ENCODE measurements at regions not wholly inside any gene's neighbourhood (a gene's known extent, or its start where the extent isn't known, plus 50 kb on each side); places are given as distances from the start of the nearest gene placed in this dataset.

DNA sequence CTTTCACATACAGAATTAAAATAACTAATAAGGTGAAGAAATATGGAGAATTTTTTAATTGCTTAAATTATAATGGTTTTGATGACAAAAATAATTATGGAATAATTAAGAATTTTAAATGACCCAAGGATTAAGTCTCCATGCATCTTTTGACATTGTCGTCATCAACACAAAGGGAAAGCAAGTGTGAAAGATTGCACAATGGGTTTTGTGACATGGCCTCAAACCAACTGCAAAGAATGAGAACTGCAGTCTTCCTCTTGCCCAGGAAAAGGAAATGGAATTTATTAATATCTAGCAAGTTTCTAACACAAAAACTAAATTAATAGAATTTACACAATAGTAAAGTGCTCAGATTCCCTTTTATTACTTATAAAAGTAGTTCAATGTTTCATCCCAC lies 329.1 kb upstream of the PKDCC start:
- TF ChIP-seq ESRRA (IDR thresholded peaks at IDR 0.05; ENCODE audit: low read length), result no peak
- no peak overlapping the region for H3K4me3 ChIP-seq
- ATAC-seq, result no peak
- ChIA-PET RAD21 (ENCODE audit: unreplicated experiment) (no interaction called here), CTCF (interaction anchor here (1.2 to 1.6 kb wide), 3 partner anchors 8 to 16 kb away, joined by 3 to 4 read pairs (median 4); no protein-coding TSS in a partner anchor), SMC1A (ENCODE audit: uncharacterized antibody, unreplicated experiment) (interaction anchor here (1.0 to 1.7 kb wide), 2 partner anchors 9 to 15 kb away, joined by 3 to 4 read pairs; no protein-coding TSS in a partner anchor), POLR2A (interaction anchor here (1.2 kb wide), 1 partner anchor 9 kb away, joined by 4 read pairs; no protein-coding TSS in a partner anchor)
- BruUV-seq (replicated peaks), result no TSS peak
- intact Hi-C loops (cut with micrococcal nuclease; ENCODE audit: unreplicated experiment) (no loop called here), in situ Hi-C loops (cut with MboI) (no loop called here)
- H3K9me3 ChIP-seq (replicated peaks; ENCODE audit: control insufficient read depth, insufficient read depth, low read length), result no peaks in the 10 kb centered on the region
- 0 out of 2 replicates have a peak, but pooled peaks cover 9% of the 10 kb centered on the region for H3K4me1 ChIP-seq (ENCODE audit: control insufficient read depth, insufficient read depth, low read length)
- no peak overlapping the region for H3K27ac ChIP-seq (ENCODE audit: control insufficient read depth, insufficient read depth)
- no peaks in the 10 kb centered on the region for H3K36me3 ChIP-seq (ENCODE audit: control insufficient read depth in 2 of 2, insufficient read depth in 2 of 2, low read length in 1 of 2)
- no peak overlapping the region for H3K4me2 ChIP-seq (ENCODE audit: control insufficient read depth, insufficient read depth)
- H4K20me1 ChIP-seq (ENCODE audit: control insufficient read depth, insufficient read depth), result no peaks in the 10 kb centered on the region
- no peak overlapping the region for H2AFZ ChIP-seq (ENCODE audit: control insufficient read depth, low read depth, low read length)
- H3K9ac ChIP-seq (ENCODE audit: control insufficient read depth, insufficient read depth, low read length), result no peak overlapping the region
- H3K27me3 ChIP-seq (replicated peaks in 1 of 2; ENCODE audit: control insufficient read depth in 2 of 2, insufficient read depth in 2 of 2, low read length in 1 of 2), result no peaks in the 10 kb centered on the region
- H3K79me2 ChIP-seq (ENCODE audit: control insufficient read depth, insufficient read depth, low read length), result no peaks in the 10 kb centered on the region
- FAIRE-seq, result no peak
- DNase-seq (ENCODE audit: low read depth, low spot score), result no peak
- WGBS (ENCODE audit: insufficient coverage, insufficient replicate concordance, low lambda C conversion rate, missing lambda C conversion rate), result 100% methylated on average over 1 of the region's 1 CpG

- SMC1A ChIA-PET (ENCODE audit: uncharacterized antibody, unreplicated experiment), result interaction anchor here (0.6 to 2.6 kb wide), 6 partner anchors 8 to 245 kb away, joined by 3 to 10 read pairs (median 3); no protein-coding TSS in a partner anchor
- H3K4me2 ChIP-seq (ENCODE audit: control insufficient read depth, insufficient read depth), result peak overlapping the region; percentile 25; the same call in 1 of the 2 replicates
- no peak for FAIRE-seq
- H3K4me3 ChIP-seq, result no peak overlapping the region
- H3K4me1 ChIP-seq (ENCODE audit: control insufficient read depth, insufficient read depth, low read length), result 0 out of 2 replicates have a peak, but pooled peaks cover 9% of the 10 kb centered on the region
- no peaks in the 10 kb centered on the region for H3K9me3 ChIP-seq (replicated peaks; ENCODE audit: control insufficient read depth, insufficient read depth, low read length)
- CTCF ChIA-PET, result interaction anchor here (0.6 to 1.6 kb wide), 5 partner anchors 9 to 636 kb away, joined by 3 to 4 read pairs (median 3); no protein-coding TSS in a partner anchor
- BruUV-seq (replicated peaks), result no TSS peak
- RAD21 ChIA-PET (ENCODE audit: unreplicated experiment), result no interaction called here
- DNase-seq (ENCODE audit: low read depth, low spot score), result no peak
- H3K9ac ChIP-seq (ENCODE audit: control insufficient read depth, insufficient read depth, low read length), result no peak overlapping the region
- H4K20me1 ChIP-seq (ENCODE audit: control insufficient read depth, insufficient read depth), result no peaks in the 10 kb centered on the region
- in situ Hi-C loops (cut with MboI) (no loop called here), intact Hi-C loops (cut with micrococcal nuclease; ENCODE audit: unreplicated experiment) (no loop called here)
- POLR2A ChIA-PET, result no interaction called here
- WGBS (ENCODE audit: insufficient coverage, insufficient replicate concordance, low lambda C conversion rate, missing lambda C conversion rate), result 96% methylated on average over 6 of the region's 6 CpGs
- no peak overlapping the region for H3K27ac ChIP-seq (ENCODE audit: control insufficient read depth, insufficient read depth)
- no peaks in the 10 kb centered on the region for H3K79me2 ChIP-seq (ENCODE audit: control insufficient read depth, insufficient read depth, low read length)
- H2AFZ ChIP-seq (ENCODE audit: control insufficient read depth, low read depth, low read length), result no peak overlapping the region
- H3K27me3 ChIP-seq (replicated peaks in 1 of 2; ENCODE audit: control insufficient read depth in 2 of 2, insufficient read depth in 2 of 2, low read length in 1 of 2), result no peaks in the 10 kb centered on the region
- no peaks in the 10 kb centered on the region for H3K36me3 ChIP-seq (ENCODE audit: control insufficient read depth in 2 of 2, insufficient read depth in 2 of 2, low read length in 1 of 2)
- ATAC-seq, result no peak
- TF ChIP-seq EP300 (IDR thresholded peaks at IDR 0.05; ENCODE audit: borderline replicate concordance in 1 of 2, control insufficient read depth in 1 of 2, low read depth in 2 of 2, low read length in 2 of 2) (no peak), WRNIP1 (IDR thresholded peaks at IDR 0.05; ENCODE audit: borderline replicate concordance, low read depth, low read length) (no peak), KLF5 (IDR thresholded peaks at IDR 0.05; ENCODE audit: partially characterized antibody) (no peak), MYB (IDR thresholded peaks at IDR 0.05; ENCODE audit: borderline replicate concordance, low read depth, low read length) (no peak), ZBED1 (IDR thresholded peaks at IDR 0.05; ENCODE audit: borderline replicate concordance) (no peak), ZNF207 (IDR thresholded peaks at IDR 0.05; ENCODE audit: borderline replicate concordance) (no peak), ZNF274 (IDR thresholded peaks at IDR 0.05; ENCODE audit: insufficient read depth, insufficient read length) (no peak), PKNOX1 (IDR thresholded peaks at IDR 0.05) (no peak), RCOR1 (conservative IDR thresholded peaks at IDR 0.05; ENCODE audit: low read depth, low read length) (no peak), IKZF1 (conservative IDR thresholded peaks at IDR 0.05) (no peak), HDAC6 (IDR thresholded peaks at IDR 0.05; ENCODE audit: unreplicated experiment) (no peak), FOXK2 (IDR thresholded peaks at IDR 0.05) (no peak)
- TF ChIP-seq, protein P1, sequence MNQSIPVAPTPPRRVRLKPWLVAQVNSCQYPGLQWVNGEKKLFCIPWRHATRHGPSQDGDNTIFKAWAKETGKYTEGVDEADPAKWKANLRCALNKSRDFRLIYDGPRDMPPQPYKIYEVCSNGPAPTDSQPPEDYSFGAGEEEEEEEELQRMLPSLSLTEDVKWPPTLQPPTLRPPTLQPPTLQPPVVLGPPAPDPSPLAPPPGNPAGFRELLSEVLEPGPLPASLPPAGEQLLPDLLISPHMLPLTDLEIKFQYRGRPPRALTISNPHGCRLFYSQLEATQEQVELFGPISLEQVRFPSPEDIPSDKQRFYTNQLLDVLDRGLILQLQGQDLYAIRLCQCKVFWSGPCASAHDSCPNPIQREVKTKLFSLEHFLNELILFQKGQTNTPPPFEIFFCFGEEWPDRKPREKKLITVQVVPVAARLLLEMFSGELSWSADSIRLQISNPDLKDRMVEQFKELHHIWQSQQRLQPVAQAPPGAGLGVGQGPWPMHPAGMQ (IDR thresholded peaks at IDR 0.05; ENCODE audit: borderline replicate concordance), result no peak
Observed at GRCh38 chr2:41719756-41720155, 328.1 kb upstream of the PKDCC start.

All from GM12878 (cell line).